Duodenal mucosa (tissue), 2 donors: ENCODE measurements at regions not wholly inside any gene's neighbourhood (a gene's known extent, or its start where the extent isn't known, plus 50 kb on each side); places are given as distances from the start of the nearest gene placed in this dataset.

ENCODE experiments used
- H3K27ac ChIP-seq: one replicate; pipeline ENCODE4 v1.7.0; 2013; ENCODE audit warnings: low read depth, low read length
- H3K27me3 ChIP-seq, 2 donors: one replicate each; pipeline ENCODE4 v1.7.0; 2013; ENCODE audit warnings: low read length in 2 of 2, control low read depth in 1 of 2; ENCODE audit not compliant: insufficient read depth in 2 of 2, control insufficient read depth in 1 of 2
- H3K36me3 ChIP-seq, 2 donors: one replicate each; pipeline ENCODE4 v1.7.0; 2013; ENCODE audit warnings: low read length in 2 of 2, control low read depth in 1 of 2; ENCODE audit not compliant: insufficient read depth in 2 of 2, control insufficient read depth in 1 of 2
- H3K4me1 ChIP-seq, 2 donors: one replicate each; pipeline ENCODE4 v1.7.0; 2013; ENCODE audit warnings: low read length in 2 of 2, control low read depth in 1 of 2; ENCODE audit not compliant: insufficient read depth in 2 of 2, control insufficient read depth in 1 of 2
- H3K4me3 ChIP-seq, 2 donors: one replicate each; pipeline ENCODE4 v1.7.0; 2013; ENCODE audit warnings: low read length in 2 of 2, low read depth in 1 of 2
- H3K9ac ChIP-seq, 2 donors: one replicate each; pipeline ENCODE4 v1.7.0; 2013; ENCODE audit warnings: low read length in 2 of 2, low read depth in 1 of 2
- H3K9me3 ChIP-seq, 2 donors: one replicate each; pipeline ENCODE4 v1.7.0; 2013; ENCODE audit warnings: low read length in 2 of 2, control low read depth in 1 of 2; ENCODE audit not compliant: control insufficient read depth in 1 of 2

- Histone ChIP-seq H3K27me3 (no peaks in the 10 kb centered on the region), H3K9me3 (no peaks in the 10 kb centered on the region), H3K9ac (no peak overlapping the region), H3K27ac (no peak overlapping the region), H3K4me3 (no peak overlapping the region), H3K36me3 (no peaks in the 10 kb centered on the region), H3K4me1 (no peaks in the 10 kb centered on the region)
Measured at GRCh38 chr2:16470936-16471490, 194.6 kb downstream of the CYRIA start.

- H3K9me3 ChIP-seq, result no peaks in the 10 kb centered on the region
- no peak overlapping the region for H3K27ac ChIP-seq
- no peaks in the 10 kb centered on the region for H3K36me3 ChIP-seq
- no peak overlapping the region for H3K9ac ChIP-seq
- no peaks in the 10 kb centered on the region for H3K4me1 ChIP-seq
- no peaks in the 10 kb centered on the region for H3K27me3 ChIP-seq
- no peak overlapping the region for H3K4me3 ChIP-seq
Measured at GRCh38 chr2:16466821-16467151, 198.8 kb downstream of the CYRIA start.

GRCh38 chr2:16466133-16466820, 199.4 kb downstream of the CYRIA start:
- Histone ChIP-seq H3K27me3 (no peaks in the 10 kb centered on the region), H3K27ac (no peak overlapping the region), H3K9ac (no peak overlapping the region), H3K9me3 (no peaks in the 10 kb centered on the region), H3K36me3 (no peaks in the 10 kb centered on the region), H3K4me1 (no peaks in the 10 kb centered on the region), H3K4me3 (no peak overlapping the region)

- Histone ChIP-seq H3K36me3 (no peaks in the 10 kb centered on the region), H3K9ac (no peak overlapping the region), H3K27me3 (no peaks in the 10 kb centered on the region), H3K9me3 (no peaks in the 10 kb centered on the region), H3K4me3 (no peak overlapping the region), H3K4me1 (no peaks in the 10 kb centered on the region), H3K27ac (no peak overlapping the region)
Measured at GRCh38 chr2:16464641-16465040, 201.0 kb downstream of the CYRIA start.

- no peaks in the 10 kb centered on the region for H3K36me3 ChIP-seq
- H3K4me3 ChIP-seq, result no peak overlapping the region
- H3K4me1 ChIP-seq, result no peaks in the 10 kb centered on the region
- no peak overlapping the region for H3K27ac ChIP-seq
- no peaks in the 10 kb centered on the region for H3K9me3 ChIP-seq
- H3K9ac ChIP-seq, result no peak overlapping the region
- no peaks in the 10 kb centered on the region for H3K27me3 ChIP-seq
Measured at GRCh38 chr2:16462958-16463357, 202.7 kb downstream of the CYRIA start.

GRCh38 chr2:16461672-16462071, 204.0 kb downstream of the CYRIA start:
- no peaks in the 10 kb centered on the region for H3K27me3 ChIP-seq
- no peaks in the 10 kb centered on the region for H3K9me3 ChIP-seq
- H3K9ac ChIP-seq, result no peak overlapping the region
- no peaks in the 10 kb centered on the region for H3K36me3 ChIP-seq
- no peaks in the 10 kb centered on the region for H3K4me1 ChIP-seq
- no peak overlapping the region for H3K4me3 ChIP-seq
- H3K27ac ChIP-seq, result no peak overlapping the region

GRCh38 chr2:16459606-16460005, 206.0 kb downstream of the CYRIA start:
- no peaks in the 10 kb centered on the region for H3K4me1 ChIP-seq
- H3K4me3 ChIP-seq, result no peak overlapping the region
- no peak overlapping the region for H3K9ac ChIP-seq
- no peaks in the 10 kb centered on the region for H3K27me3 ChIP-seq
- H3K9me3 ChIP-seq, result no peaks in the 10 kb centered on the region
- no peak overlapping the region for H3K27ac ChIP-seq
- no peaks in the 10 kb centered on the region for H3K36me3 ChIP-seq

- H3K9me3 ChIP-seq, result no peaks in the 10 kb centered on the region
- no peak overlapping the region for H3K9ac ChIP-seq
- no peaks in the 10 kb centered on the region for H3K36me3 ChIP-seq
- no peaks in the 10 kb centered on the region for H3K27me3 ChIP-seq
- no peaks in the 10 kb centered on the region for H3K4me1 ChIP-seq
- H3K4me3 ChIP-seq, result no peak overlapping the region
- H3K27ac ChIP-seq, result no peak overlapping the region
Measured at GRCh38 chr2:16454621-16455020, 211.0 kb downstream of the CYRIA start.

GRCh38 chr2:16452123-16452522, 213.5 kb downstream of the CYRIA start:
- H3K36me3 ChIP-seq, result no peaks in the 10 kb centered on the region
- no peak overlapping the region for H3K9ac ChIP-seq
- no peak overlapping the region for H3K27ac ChIP-seq
- H3K4me3 ChIP-seq, result no peak overlapping the region
- H3K9me3 ChIP-seq, result no peaks in the 10 kb centered on the region
- H3K4me1 ChIP-seq, result no peaks in the 10 kb centered on the region
- no peaks in the 10 kb centered on the region for H3K27me3 ChIP-seq

GRCh38 chr2:16446706-16447105, 218.9 kb downstream of the CYRIA start:
- H3K9ac ChIP-seq, result no peak overlapping the region
- no peaks in the 10 kb centered on the region for H3K4me1 ChIP-seq
- no peaks in the 10 kb centered on the region for H3K36me3 ChIP-seq
- no peaks in the 10 kb centered on the region for H3K9me3 ChIP-seq
- H3K4me3 ChIP-seq, result no peak overlapping the region
- H3K27me3 ChIP-seq, result no peaks in the 10 kb centered on the region
- H3K27ac ChIP-seq, result no peak overlapping the region
